SK-N-SH treated with all-trans-retinoic acid at 6 μM for 48 hours (cell line): ENCODE measurements at regions not wholly inside any gene's neighbourhood (a gene's known extent, or its start where the extent isn't known, plus 50 kb on each side); places are given as distances from the start of the nearest gene placed in this dataset.

Experiments
- ARNTL ChIP-seq: fragments of 450-650 bp; formaldehyde crosslinking; IDR thresholded peaks from 2 replicates; pipeline ENCODE4 v1.5.0; 2020; ENCODE audit warnings: low read depth, mild to moderate bottlenecking, moderate library complexity, borderline replicate concordance
- CSRNP3 ChIP-seq: fragments of 250-450 bp; sonication (Bioruptor Pico); IDR thresholded peaks from 2 replicates; pipeline ENCODE4 v1.5.1; 2021; ENCODE audit warnings: mild to moderate bottlenecking, moderate library complexity
- ESRRG ChIP-seq: fragments of 250-450 bp; sonication (Bioruptor Pico); IDR thresholded peaks from 2 replicates; pipeline ENCODE4 v1.6.1; 2021; ENCODE audit warnings: mild to moderate bottlenecking
- GLIS3 ChIP-seq: fragments of 250-450 bp; sonication (Bioruptor Pico); IDR thresholded peaks from 2 replicates; pipeline ENCODE4 v1.5.0; 2020; ENCODE audit warnings: mild to moderate bottlenecking, moderate library complexity
- POU6F1 ChIP-seq: fragments of 250-450 bp; sonication (Bioruptor Pico); IDR thresholded peaks from 2 replicates; pipeline ENCODE4 v1.8.0; 2021; ENCODE audit warnings: low read depth, mild to moderate bottlenecking, moderate library complexity, borderline replicate concordance
- RARB ChIP-seq: fragments of 250-450 bp; sonication (Bioruptor Pico); IDR thresholded peaks from 2 replicates; pipeline ENCODE4 v1.8.0; 2021; ENCODE audit warnings: mild to moderate bottlenecking, moderate library complexity
- SNAI2 ChIP-seq: fragments of 250-450 bp; sonication (Bioruptor Pico); IDR thresholded peaks from 2 replicates; pipeline ENCODE4 v1.5.0; 2020; ENCODE audit warnings: mild to moderate bottlenecking, moderate library complexity
- TCF4 ChIP-seq: fragments of 250-450 bp; sonication (Bioruptor Pico); IDR thresholded peaks from 2 replicates; pipeline ENCODE4 v1.8.0; 2021; ENCODE audit warnings: mild to moderate bottlenecking, moderate library complexity, borderline replicate concordance
- ZC3H10 ChIP-seq: fragments of 250-450 bp; sonication (Bioruptor Pico); IDR thresholded peaks from 2 replicates; pipeline ENCODE4 v1.5.1; 2021; ENCODE audit warnings: mild to moderate bottlenecking, moderate library complexity
- ZFP30 ChIP-seq: fragments of 450-650 bp; formaldehyde crosslinking; IDR thresholded peaks from 2 replicates; pipeline ENCODE4 v1.5.0; 2022; ENCODE audit warnings: mild to moderate bottlenecking, moderate library complexity
- ZNF70 ChIP-seq: fragments of 450-650 bp; formaldehyde crosslinking; IDR thresholded peaks from 2 replicates; pipeline ENCODE4 v1.5.0; 2020; ENCODE audit warnings: mild to moderate bottlenecking, moderate library complexity
- TF ChIP-seq, protein P1 (sequence below): fragments of 250-450 bp; sonication (Bioruptor Pico); IDR thresholded peaks from 2 replicates; pipeline ENCODE4 v1.8.0; 2020; ENCODE audit warnings: mild to moderate bottlenecking, moderate library complexity, borderline replicate concordance
- TF ChIP-seq, protein P2 (sequence below): fragments of 250-450 bp; sonication (Bioruptor Pico); IDR thresholded peaks from 2 replicates; pipeline ENCODE4 v1.5.1; 2020; ENCODE audit warnings: low read depth, mild to moderate bottlenecking, moderate library complexity

DNA sequence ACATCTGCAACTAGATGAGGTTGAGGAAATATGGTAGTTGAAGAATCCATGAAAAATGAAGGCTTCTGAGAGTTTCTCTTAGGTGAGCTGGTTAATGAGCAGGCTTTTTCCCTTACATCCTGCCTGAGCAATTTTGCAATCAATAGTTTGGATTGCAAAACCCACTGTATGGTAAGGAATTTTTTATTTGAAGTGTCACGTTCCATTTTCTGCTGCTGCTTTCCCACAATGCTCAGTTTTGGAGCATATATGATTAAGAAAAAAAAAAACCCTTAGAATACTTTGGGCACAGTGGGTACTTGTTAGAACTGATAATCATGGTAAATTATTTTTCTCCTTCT is 144.2 kb downstream of the PCSK1 start:
- TF ChIP-seq CSRNP3 (CRISPR knock-in tag) (no peak), ARNTL (no peak), GLIS3 (CRISPR knock-in tag) (no peak), SNAI2 (CRISPR knock-in tag) (no peak), ZNF70 (CRISPR knock-in tag) (no peak), ZC3H10 (CRISPR knock-in tag) (no peak), ESRRG (no peak), RARB (CRISPR knock-in tag) (no peak), TCF4 (CRISPR knock-in tag) (no peak), POU6F1 (CRISPR knock-in tag) (no peak), ZFP30 (CRISPR knock-in tag) (no peak)
- TF ChIP-seq, protein P1, sequence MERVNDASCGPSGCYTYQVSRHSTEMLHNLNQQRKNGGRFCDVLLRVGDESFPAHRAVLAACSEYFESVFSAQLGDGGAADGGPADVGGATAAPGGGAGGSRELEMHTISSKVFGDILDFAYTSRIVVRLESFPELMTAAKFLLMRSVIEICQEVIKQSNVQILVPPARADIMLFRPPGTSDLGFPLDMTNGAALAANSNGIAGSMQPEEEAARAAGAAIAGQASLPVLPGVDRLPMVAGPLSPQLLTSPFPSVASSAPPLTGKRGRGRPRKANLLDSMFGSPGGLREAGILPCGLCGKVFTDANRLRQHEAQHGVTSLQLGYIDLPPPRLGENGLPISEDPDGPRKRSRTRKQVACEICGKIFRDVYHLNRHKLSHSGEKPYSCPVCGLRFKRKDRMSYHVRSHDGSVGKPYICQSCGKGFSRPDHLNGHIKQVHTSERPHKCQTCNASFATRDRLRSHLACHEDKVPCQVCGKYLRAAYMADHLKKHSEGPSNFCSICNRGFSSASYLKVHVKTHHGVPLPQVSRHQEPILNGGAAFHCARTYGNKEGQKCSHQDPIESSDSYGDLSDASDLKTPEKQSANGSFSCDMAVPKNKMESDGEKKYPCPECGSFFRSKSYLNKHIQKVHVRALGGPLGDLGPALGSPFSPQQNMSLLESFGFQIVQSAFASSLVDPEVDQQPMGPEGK (CRISPR knock-in tag): no peak
- TF ChIP-seq, protein P2, sequence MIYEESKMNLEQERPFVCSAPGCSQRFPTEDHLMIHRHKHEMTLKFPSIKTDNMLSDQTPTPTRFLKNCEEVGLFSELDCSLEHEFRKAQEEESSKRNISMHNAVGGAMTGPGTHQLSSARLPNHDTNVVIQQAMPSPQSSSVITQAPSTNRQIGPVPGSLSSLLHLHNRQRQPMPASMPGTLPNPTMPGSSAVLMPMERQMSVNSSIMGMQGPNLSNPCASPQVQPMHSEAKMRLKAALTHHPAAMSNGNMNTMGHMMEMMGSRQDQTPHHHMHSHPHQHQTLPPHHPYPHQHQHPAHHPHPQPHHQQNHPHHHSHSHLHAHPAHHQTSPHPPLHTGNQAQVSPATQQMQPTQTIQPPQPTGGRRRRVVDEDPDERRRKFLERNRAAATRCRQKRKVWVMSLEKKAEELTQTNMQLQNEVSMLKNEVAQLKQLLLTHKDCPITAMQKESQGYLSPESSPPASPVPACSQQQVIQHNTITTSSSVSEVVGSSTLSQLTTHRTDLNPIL (CRISPR knock-in tag): no peak
